ENCODE measurements at regions not wholly inside any gene's neighbourhood (a gene's known extent, or its start where the extent isn't known, plus 50 kb on each side); places are given as distances from the start of the nearest gene placed in this dataset.

- no peak for TF ChIP-seq POU6F1 (CRISPR knock-in tag; IDR thresholded peaks at IDR 0.05; ENCODE audit: borderline replicate concordance, low read depth)
- no peak for TF ChIP-seq ZFP30 (CRISPR knock-in tag; IDR thresholded peaks at IDR 0.05)
- no peak for TF ChIP-seq ISL1 (CRISPR knock-in tag; IDR thresholded peaks at IDR 0.05)
- no peak for TF ChIP-seq ZNF70 (CRISPR knock-in tag; IDR thresholded peaks at IDR 0.05)
- TF ChIP-seq ZNF8 (CRISPR knock-in tag; IDR thresholded peaks at IDR 0.05): no peak
- no peak for TF ChIP-seq TOX (CRISPR knock-in tag; IDR thresholded peaks at IDR 0.05; ENCODE audit: borderline replicate concordance)
- no peak for TF ChIP-seq ESRRG (CRISPR knock-in tag; IDR thresholded peaks at IDR 0.05)
- TF ChIP-seq RARB (CRISPR knock-in tag; IDR thresholded peaks at IDR 0.05): no peak
- no peak for TF ChIP-seq CSDC2 (CRISPR knock-in tag; IDR thresholded peaks at IDR 0.05)
- TF ChIP-seq ZC3H10 (CRISPR knock-in tag; IDR thresholded peaks at IDR 0.05): no peak
- no peak for TF ChIP-seq ZNF565 (CRISPR knock-in tag; conservative IDR thresholded peaks at IDR 0.05; ENCODE audit: low read depth)
- TF ChIP-seq ARNTL (CRISPR knock-in tag; IDR thresholded peaks at IDR 0.05; ENCODE audit: borderline replicate concordance, low read depth): no peak
- TF ChIP-seq OSR1 (CRISPR knock-in tag; IDR thresholded peaks at IDR 0.05): no peak
- no peak for TF ChIP-seq CSRNP3 (CRISPR knock-in tag; IDR thresholded peaks at IDR 0.05)
- no peak for TF ChIP-seq SNAI2 (CRISPR knock-in tag; IDR thresholded peaks at IDR 0.05)
- no peak for TF ChIP-seq ZFP3 (CRISPR knock-in tag; IDR thresholded peaks at IDR 0.05)
- no peak for ATAC-seq
Measured at GRCh38 chr2:239504643-239505235, 103.9 kb upstream of the HDAC4 start.

GRCh38 chr2:239502430-239503186, 101.8 kb upstream of the HDAC4 start:
- ATAC-seq: no peak
- TF ChIP-seq GLIS3 (CRISPR knock-in tag; IDR thresholded peaks at IDR 0.05): no peak
- no peak for TF ChIP-seq RARB (CRISPR knock-in tag; IDR thresholded peaks at IDR 0.05)
- TF ChIP-seq ZNF70 (CRISPR knock-in tag; IDR thresholded peaks at IDR 0.05): no peak
- no peak for TF ChIP-seq OSR1 (CRISPR knock-in tag; IDR thresholded peaks at IDR 0.05)
- TF ChIP-seq TOX (CRISPR knock-in tag; IDR thresholded peaks at IDR 0.05; ENCODE audit: borderline replicate concordance): no peak
- no peak for TF ChIP-seq ZC3H10 (CRISPR knock-in tag; IDR thresholded peaks at IDR 0.05)
- TF ChIP-seq ARNTL (CRISPR knock-in tag; IDR thresholded peaks at IDR 0.05; ENCODE audit: borderline replicate concordance, low read depth): no peak
- no peak for TF ChIP-seq PPARA (CRISPR knock-in tag; IDR thresholded peaks at IDR 0.05; ENCODE audit: borderline replicate concordance)
- no peak for TF ChIP-seq ZNF8 (CRISPR knock-in tag; IDR thresholded peaks at IDR 0.05)
- no peak for TF ChIP-seq ISL1 (CRISPR knock-in tag; IDR thresholded peaks at IDR 0.05)
- no peak for TF ChIP-seq CSDC2 (CRISPR knock-in tag; IDR thresholded peaks at IDR 0.05)
- TF ChIP-seq ZNF565 (CRISPR knock-in tag; conservative IDR thresholded peaks at IDR 0.05; ENCODE audit: low read depth): no peak
- no peak for TF ChIP-seq TCF4 (CRISPR knock-in tag; IDR thresholded peaks at IDR 0.05; ENCODE audit: borderline replicate concordance)
- no peak for TF ChIP-seq ESRRG (CRISPR knock-in tag; IDR thresholded peaks at IDR 0.05)
- TF ChIP-seq BACH2 (CRISPR knock-in tag; IDR thresholded peaks at IDR 0.05; ENCODE audit: borderline replicate concordance): no peak
- no peak for TF ChIP-seq POU6F1 (CRISPR knock-in tag; IDR thresholded peaks at IDR 0.05; ENCODE audit: borderline replicate concordance, low read depth)
- TF ChIP-seq ZFP30 (CRISPR knock-in tag; IDR thresholded peaks at IDR 0.05): no peak
- TF ChIP-seq SNAI2 (CRISPR knock-in tag; IDR thresholded peaks at IDR 0.05): no peak
- TF ChIP-seq TSHZ2 (CRISPR knock-in tag; IDR thresholded peaks at IDR 0.05): no peak
